Stimulated activated CD4-positive, alpha-beta T cell treated with anti-CD3 and anti-CD28 coated beads, Interleukin-4, amount 100 ng/mL, for 4 hours (primary cell): ENCODE measurements at regions not wholly inside any gene's neighbourhood (a gene's known extent, or its start where the extent isn't known, plus 50 kb on each side); places are given as distances from the start of the nearest gene placed in this dataset.
"Not testable (repeated sequence)": the region's sequence is repeated elsewhere in the genome, so short reads cannot be mapped to it uniquely, and the experiment has no call there.

Experiments
- DNase-seq, 2 experiments: peaks; one replicate each; pipeline ENCODE4 v3.0.0-alpha.2; 2020

DNA sequence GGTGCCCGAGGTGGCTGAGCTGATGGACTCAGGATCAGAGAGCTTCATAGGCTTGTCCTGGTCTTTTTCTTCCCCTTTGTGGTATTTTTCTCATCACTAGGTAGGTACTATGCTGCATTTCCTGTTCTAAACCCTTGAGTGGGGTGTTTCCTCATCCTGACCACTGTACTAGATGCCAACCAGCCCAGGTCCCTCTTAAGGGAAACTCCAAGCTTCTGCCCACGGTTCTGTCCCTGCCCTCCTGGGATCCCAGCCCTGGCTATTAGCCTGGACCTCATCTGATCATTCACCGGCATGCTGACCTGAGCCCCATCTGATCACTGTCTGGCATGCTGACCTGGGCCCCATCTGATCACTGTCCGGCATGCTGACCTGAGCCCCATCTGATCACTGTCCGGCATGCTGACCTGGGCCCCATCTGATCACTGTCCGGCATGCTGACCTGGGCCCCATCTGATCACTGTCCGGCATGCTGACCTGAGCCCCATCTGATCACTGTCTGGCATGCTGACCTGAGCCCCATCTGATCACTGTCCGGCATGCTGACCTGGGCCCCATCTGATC, 207.6 kb downstream of the NDUFA10 start:
- not testable (repeated sequence) for DNase-seq

DNA sequence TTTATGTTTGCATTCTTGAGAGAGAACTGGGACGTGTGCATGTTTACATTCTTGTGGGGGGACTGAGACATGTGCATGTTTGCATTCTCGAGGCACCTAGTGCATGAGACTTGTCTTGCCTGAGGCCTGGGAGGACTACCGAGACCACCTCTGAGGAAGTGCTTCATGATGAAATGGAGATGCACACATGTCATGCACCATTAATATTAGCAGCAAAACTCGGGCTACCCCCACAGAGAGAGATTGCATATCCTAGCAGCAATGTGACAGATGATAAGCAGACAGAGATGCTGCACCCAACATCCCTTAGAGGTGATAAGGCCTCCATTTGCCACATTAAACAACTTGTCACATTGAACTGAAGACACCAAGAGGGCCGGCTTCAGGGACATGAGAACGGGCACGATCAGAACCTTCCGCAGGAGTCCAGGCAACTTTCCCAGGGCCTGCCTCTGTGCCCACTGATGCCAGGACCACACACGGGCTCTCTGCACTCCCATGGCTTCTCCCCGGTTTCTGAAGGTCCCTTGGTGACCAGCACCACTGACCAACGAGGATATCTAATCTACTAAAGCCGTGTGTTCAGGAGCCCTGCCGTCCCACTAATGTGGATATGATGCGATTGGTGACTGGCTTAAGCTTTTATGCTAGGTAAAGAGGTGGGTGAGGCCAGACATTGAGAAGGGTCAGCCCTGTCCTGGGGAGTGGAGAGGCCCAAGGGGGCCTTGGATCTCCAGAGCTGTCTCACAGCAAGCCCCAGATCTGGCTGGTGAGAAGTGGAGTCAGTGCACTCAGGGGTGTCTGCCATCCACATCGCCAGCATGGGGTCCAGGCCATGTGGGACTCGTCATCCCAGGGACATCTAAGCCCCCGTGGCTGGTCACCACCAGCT, 208.3 kb downstream of the NDUFA10 start:
- DNase-seq = no peak

DNA sequence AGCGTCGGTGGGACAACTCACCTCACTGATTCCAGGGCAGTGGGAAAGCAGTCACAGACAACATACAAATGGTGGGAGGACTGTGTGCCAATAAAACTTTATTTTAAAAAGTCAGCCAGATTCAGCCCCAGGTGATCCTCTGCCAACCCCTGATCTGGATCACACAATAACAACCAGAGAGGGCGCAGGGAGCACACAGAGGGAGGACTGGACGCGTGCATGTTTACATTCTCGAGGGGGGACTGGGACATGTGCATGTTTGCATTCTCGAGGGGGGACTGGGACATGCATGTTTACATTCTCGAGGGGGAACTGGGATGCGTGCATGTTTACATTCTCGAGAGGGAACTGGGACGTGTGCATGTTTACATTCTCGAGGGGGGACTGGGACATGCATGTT, 209.5 kb downstream of the NDUFA10 start:
- DNase-seq = no peak

DNA sequence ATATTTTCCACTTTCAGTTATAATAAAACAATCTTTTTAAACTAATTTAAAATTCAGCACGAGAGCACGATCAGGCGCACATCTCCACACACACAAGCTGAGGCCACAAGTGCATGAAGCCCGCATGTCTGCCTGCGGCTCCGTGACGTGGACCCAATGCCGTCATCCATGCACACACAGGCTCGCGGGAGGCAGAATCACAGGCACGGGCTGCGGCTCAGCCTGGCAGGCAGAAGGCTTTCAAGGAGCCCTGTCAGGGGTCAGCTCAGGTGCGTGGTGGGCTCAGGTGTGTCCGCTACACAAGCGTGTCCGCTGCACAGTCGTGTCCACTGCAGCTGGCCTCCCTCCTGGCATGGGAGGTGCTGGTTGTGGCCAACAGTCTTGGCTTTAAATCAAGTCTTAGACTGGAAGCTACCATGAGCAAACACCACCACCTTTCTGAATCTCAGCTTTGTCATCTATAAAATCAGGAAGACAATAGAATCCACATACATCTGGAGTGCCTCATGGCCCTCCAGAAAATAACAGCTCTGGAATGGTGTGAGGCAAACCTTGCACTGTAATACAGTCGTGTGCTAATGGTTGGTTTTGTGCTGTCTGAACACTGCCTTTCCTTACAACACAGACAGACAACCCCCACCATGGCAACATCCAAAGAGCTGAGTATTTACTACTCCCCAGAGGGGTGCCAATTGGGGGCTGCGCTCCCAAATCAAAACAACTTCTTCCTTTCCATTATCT, 210.1 kb downstream of the NDUFA10 start:
- DNase-seq = no peak

DNA sequence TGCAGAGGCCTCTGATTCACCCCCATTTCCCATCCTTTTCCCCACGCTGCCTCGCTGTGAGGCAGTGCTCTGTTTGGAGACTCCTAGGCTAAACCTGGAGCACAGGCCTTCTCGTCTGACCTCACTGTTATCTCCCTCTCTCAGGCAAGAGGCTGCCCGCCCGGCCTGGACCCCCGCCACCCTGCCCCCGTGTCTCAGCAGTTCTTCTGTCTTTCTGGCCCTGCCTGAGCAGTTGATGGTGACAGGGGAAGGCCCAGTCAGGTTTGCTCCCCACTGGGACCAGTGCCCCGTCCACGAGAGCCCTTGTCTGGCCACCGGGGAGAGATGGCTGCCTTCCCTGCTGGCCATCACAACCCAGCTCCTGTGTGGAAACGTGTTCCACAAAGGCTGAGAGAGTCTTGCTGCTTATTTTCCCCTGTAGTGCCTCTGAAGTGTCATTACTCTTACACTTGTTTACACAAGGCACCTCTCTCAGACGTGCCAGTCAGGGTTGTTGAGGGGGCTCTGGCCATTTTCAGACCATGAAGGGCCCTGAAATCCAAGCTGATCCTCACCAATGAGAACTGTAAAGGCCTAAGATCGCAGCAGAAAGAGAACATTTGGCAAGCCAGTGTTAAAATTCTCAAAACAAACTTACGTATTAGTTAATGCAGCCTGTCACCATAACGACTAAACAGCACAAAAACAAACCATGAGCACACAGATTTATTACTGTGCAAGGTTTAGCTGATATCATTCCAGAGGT, 210.9 kb downstream of the NDUFA10 start:
- DNase-seq = no peak

DNA sequence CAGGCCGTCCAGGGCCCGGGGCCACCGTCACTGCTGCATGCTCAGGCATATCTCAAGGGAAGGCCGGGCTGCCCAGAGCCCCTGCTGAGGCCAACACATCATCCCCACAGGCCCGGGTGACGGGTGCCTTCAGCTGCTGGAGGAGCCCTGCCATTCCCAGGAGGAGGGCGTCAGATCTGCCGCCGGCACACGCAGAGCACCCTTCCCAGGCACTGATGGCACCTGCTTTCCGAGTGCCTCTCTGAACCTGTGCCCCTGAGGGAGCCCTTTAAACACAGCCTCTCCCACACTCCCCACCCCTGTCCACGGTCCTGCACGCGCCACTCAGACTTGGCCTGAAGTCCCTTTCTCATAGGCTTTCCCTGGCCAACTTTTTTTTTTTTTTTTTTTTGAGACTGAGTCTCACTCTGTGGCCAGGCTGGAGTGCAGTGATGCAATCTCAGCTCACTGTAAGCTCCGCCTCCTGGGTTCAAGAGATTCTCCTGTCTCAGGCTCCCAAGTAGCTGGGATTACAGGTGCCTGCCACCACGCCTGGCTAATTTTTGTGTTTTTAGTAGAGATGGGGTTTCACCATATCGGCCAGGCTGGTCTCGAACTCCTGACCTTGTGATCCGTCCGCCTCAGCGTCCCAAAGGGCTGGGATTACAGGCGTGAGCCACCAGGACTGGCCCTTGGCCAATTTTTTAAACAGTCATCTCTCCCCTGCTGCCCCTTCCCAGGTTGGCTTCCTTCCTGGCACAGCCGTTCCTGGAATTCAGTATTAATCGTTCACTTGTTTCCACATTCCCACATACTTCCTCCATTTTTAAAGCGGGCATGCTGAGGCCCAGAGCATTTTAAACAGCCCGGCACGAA, 211.7 kb downstream of the NDUFA10 start:
- no peak for DNase-seq

DNA sequence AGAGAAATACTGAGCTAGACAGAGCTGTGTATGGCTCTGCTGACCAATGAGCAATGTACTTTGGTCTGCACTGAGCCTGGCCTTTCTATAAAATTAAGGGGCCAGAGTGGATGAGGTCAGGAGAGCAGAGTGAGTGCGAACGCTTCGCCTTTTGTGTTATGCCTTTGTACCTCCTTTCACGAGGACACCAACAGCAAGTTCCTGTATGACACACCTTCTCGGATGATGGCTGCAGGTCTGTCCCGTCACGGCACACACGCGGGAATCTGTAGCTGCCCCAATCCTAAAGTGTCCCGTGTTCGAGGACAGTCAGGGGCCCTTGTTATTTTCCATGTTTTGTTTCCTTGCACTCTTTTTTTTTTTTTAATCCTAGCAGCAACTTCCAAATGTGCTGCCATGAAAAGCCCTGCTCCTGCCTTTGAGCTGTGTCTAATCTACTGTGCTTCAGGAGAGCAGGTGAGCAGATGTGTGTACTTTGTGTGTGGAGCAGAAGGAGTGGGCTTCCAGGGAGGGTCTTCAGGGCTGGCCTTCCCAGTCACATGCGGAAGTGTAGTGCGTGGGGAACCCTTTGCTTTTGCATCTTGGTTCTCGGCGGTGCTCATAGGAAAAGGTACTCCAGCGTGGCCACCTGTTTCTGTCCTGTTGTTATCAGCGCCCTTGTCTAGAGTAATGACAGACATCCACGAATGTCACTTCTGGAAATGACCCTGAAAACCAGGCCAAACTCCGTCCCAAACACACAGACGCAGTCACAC, 213.2 kb downstream of the NDUFA10 start:
- DNase-seq = no peak

DNA sequence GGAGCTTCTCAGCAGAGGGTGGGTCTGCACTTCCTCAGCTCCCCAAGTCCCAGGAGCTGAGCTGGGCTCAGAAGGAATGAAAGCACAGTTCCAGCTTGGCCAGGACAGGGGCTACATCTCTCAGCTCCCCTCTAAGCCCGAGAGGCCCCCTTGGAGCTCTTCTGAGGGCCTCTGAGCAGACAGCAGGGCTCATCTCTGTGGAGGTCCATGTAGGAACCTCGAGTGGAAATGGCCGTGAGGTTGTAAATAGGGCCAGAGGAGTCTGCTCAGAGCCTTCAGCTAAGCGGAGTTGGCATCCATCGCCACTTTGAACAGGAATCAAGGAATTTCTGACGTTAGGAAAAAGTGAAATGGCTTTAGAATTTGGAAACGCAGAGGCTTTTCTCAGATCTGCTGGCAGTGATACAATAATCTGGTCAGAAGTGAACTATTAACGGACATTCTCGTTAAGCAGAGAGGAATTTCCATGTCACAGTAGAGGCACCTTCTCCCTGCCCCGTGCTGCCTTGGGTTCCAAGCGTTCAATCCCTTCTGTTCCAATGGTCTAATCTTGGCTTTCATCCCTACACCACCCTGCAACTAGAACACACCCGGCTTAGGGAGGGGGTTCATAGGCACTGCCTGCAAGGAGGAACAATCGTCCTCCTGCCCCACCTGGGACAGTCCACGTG, 213.9 kb downstream of the NDUFA10 start:
- no peak for DNase-seq

DNA sequence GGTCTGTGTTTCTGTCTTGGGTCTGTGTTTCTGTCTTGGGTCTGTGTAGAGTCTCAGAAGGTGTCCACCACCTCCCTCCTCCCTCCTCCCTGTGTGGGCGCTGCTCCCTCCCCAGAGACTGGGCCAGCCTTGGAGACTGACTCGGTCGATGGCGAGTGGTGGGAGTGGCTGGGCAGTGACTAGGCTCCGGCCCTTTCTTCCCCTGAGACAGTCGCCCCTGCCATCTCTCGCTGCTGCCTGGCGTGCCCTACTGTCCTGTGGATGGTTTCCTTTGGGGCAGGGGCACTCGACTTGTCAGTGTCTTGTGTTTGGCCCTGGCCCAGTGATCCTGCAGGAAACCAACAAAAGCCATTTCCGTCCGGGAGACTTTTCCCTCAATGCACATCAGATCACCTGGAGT, 215.8 kb downstream of the NDUFA10 start:
- no peak for DNase-seq

DNA sequence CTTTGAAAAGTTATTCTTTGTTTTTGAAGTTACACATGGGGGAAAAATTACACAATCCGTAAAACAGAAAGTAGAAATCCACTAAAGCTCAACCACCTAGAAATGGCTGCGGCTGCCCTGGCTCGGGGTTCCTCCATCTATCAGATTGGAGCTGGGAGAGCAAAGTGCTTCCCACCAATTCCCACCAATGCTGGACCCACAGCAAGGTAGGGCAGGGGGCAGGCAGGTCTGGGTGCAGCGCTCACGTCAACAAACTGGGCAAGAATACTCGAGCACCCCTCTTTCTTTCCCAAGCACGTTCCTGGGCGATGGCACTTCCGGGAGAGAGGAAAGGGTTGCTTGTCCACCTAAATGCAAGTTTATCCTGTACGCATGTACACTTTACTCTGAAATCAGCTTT, 217.6 kb downstream of the NDUFA10 start:
- no peak for DNase-seq

DNA sequence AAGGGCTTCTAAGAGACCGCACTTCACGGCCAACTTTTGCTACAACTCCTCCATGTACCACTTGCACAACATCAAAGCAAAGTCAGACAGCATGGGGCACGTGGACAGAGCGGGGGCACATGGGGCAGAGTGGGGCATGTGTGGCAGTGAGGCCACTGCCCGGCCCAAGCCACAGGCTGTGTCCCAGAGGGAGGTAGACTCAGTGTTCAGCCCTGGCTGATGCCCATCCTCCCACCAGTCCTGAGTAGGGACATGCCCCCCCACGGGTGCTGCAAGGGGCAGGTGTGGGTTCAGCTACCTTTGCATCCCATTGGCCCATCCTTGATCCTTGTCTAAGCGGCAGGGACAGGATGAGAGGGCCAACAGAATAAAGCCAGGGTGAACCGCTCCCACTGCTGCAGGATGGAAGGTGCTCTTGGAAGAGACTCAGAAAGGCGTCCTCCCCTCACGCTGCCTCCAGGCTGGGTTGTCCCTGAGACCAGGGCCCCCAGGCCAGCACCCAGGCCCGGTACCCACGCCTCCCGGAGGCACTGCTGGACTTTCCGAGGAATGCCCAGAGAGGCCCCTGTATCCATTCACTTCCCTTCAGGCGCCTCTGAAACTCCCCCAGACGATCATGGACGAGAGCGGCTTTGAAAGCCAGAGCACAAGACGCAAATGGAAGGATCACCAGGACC, 218.2 kb downstream of the NDUFA10 start:
- no peak for DNase-seq

DNA sequence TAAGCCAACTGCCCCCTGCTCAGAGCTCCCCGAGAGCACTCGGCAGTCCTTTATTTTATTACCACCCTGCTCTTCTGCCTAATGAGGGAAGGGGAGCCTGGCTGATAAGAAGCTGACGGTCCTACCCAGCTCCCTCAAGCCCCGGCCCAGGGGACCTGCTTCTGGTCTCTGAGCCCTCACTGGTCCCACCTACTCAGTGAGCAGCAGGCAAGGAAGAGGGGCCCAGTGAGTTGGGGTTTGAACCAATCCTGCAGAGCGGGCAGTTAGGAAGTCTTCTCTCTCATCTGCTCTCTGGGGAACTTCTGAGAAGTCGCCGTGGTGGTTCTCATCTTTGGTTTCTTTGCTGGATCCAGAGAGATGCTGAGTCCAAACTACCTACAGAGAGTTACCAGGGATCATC, 218.9 kb downstream of the NDUFA10 start:
- DNase-seq = no peak

DNA sequence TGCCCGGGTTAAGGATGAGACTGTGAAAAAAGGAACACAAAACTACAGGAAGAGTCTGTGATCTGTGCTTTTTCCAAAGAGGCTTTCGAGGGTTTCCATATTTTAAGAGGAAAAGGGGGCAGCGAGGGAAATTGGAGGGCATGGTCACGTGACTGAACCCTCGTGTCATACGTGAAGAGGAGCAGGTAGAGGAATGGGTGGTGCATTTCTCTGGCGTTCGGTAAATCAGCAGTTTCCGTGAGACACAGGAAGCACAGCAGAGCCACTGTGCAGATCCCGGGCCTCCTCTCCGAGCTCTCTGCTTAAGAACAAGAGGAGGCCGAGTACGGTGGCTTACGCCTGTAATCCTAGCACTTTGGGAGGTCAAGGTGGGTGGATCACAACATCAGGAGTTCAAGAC, 219.7 kb downstream of the NDUFA10 start:
- DNase-seq = no peak

DNA sequence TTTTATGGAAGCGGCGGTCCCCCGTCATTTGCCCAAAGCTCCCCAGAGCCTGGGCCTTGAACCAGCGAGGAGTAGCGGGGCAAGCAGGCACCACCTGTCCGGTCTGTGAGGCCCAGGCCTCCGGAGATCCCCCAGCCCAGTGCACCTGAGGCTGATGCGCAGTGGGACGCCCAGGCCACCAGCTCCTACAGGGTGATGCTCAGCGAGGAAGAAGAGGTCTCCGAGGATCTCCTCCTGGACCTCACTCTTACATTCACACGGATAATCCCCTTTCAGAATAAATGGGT, 220.2 kb downstream of the NDUFA10 start:
- no peak for DNase-seq

DNA sequence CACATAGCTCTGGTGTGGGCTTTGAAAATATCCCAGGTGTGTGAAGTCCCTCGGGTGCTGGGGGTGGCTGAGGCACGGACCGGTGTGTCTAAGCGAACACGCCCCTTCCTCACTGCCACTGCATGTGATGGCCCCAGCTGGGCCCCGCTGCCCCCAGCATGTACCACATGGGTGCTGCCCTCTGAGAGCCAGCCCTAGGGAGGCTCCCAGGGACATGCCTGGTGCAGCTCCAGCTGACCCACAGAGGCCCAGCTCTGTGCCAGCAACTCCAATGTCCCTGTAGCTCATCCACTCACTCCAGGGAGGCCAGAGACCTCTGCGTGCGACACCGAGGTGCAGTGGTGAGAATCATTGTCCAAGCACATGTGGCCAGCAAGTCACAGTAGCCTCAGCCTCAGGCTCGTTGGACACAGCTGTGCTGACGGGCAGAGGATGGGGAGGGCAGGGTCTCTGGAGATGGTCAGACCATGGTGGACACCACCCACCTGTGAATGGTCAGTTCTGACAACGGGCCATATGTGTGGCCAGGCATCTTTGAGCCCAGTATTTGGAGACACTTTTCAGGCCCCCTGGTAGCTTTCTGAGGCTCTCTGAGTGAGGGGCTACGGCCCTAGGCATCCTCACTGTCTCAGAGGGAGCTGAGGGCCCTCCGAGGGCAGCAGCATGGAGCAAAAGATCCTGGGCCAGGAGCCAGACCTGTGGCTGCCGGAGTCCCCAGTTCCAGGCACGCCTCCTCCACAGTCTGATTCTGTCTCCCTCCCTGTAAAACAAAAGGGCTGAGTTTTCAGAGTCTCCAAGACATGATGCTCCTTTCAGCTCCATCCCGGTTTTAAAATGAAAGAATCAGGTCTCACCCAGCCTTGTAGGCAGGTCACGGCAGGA, 220.7 kb downstream of the NDUFA10 start:
- DNase-seq = no peak

DNA sequence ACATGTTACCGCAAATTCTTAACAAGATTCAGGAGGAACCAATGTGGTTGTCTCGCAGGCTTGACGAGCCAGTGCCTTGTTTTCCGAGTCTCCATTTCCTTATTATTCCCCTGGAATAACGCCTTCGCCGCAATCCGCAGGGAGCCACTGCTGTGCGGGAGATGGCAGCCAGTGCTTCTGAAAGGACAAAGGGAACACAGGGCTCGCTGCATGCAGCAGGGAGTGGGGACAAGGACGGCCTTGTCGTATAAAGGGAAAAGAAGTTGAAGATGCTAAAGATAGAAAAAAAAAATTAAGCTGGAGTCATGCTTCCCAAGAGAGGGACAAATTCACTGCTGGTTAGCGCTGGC, 221.4 kb downstream of the NDUFA10 start:
- DNase-seq = no peak

DNA sequence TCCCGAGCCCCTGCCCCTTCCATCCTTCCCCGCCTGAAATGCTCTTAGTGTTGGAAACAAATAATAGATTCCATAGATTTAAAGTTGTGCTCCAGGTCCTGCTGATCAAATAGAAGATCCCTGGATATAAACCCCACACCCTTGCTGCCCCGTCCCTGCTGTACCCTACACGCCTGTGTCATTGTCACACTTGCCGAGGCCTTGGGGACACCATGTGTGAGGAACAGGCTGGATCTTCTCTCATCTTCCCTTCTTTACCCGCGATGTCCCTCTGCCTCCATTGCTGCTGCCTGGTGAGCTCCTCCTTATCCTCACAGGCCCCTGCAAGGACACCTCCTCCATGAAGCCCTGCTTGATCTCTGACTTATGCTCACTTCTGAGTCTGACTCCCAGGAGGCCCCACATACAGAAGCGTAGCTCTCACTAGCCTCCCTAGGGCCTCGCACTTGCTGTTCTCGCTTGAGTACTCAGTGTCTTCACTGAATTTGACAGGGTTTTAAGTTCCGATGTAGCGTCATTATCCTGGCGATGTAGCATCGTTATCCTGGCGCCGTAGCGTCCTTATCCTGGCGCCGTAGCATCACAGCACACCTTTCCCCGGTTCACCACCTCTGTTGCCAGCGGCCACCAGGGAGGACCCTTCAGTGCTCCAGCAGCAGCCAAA, 221.9 kb downstream of the NDUFA10 start:
- DNase-seq = no peak

DNA sequence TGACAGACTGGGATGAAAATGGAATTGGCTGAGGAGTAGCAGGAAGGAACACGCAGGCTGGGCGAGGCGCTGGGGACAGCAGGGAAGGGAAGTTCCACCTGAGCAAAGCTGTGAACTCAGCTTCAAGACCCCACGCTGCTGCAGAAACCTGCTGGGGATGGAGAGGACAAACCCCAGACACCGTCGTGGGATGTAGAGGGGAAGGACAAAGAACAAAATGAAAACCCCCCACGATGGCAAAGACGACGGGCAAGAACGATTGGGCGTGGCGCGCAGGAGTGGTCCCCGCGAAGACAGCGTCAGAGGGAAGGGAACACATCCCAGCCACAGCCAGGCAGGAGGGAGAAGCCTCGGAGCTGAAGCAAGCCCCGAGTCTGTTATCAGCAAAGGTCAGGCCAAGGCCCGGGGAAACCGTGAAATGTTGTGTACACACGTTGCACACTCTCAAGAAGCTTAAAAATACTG, 222.9 kb downstream of the NDUFA10 start:
- DNase-seq = no peak
